Spleen (tissue), 11 donors: ENCODE measurements at regions not wholly inside any gene's neighbourhood (a gene's known extent, or its start where the extent isn't known, plus 50 kb on each side); places are given as distances from the start of the nearest gene placed in this dataset.
"Not testable (repeated sequence)": the region's sequence is repeated elsewhere in the genome, so short reads cannot be mapped to it uniquely, and the experiment has no call there.

Experiments used
- DNase-seq: peaks from one replicate; pipeline ENCODE4 v3.0.0-alpha.2; 2020
- H3K27ac ChIP-seq, 8 donors: fragments of 200-600 bp; sonication (generic) in 7 of 8; 1 replicate in 4 of 8; 2 replicates in 4 of 8; pipeline versions ENCODE4 v1.5.0 to v1.8.0; 2016 to 2021; ENCODE audit warnings: inconsistent platforms in 4 of 8, mild to moderate bottlenecking in 4 of 8, moderate library complexity in 1 of 8
- H3K27me3 ChIP-seq, 7 donors: fragments of 200-600 bp; sonication (generic) in 6 of 7; replicated peaks in 1 of 7; 1 replicate in 4 of 7; 2 replicates in 3 of 7; pipeline versions ENCODE4 v1.5.0 to v1.8.0; 2016 to 2021; ENCODE audit warnings: inconsistent platforms in 3 of 7, mild to moderate bottlenecking in 1 of 7
- H3K36me3 ChIP-seq, 6 donors: fragments of 200-600 bp; sonication (generic) in 5 of 6; 1 replicate in 4 of 6; 2 replicates in 2 of 6; pipeline versions ENCODE4 v1.5.0 to v1.8.0; 2016 to 2021; ENCODE audit warnings: inconsistent platforms in 2 of 6
- H3K4me1 ChIP-seq, 6 donors: fragments of 200-600 bp; sonication (generic) in 5 of 6; 1 replicate in 3 of 6; 2 replicates in 3 of 6; pipeline versions ENCODE4 v1.5.0 to v1.8.0; 2016 to 2021; ENCODE audit warnings: inconsistent platforms in 3 of 6
- H3K4me3 ChIP-seq, 8 donors: fragments of 200-600 bp; sonication (generic) in 7 of 8; 1 replicate in 4 of 8; 2 replicates in 4 of 8; pipeline versions ENCODE4 v1.5.0 to v1.8.0; 2016 to 2021; ENCODE audit warnings: inconsistent platforms in 4 of 8, mild to moderate bottlenecking in 4 of 8, moderate library complexity in 2 of 8
- H3K9me3 ChIP-seq, 8 donors: fragments of 200-600 bp; sonication (generic) in 7 of 8; 1 replicate in 4 of 8; 2 replicates in 4 of 8; pipeline versions ENCODE4 v1.5.0 to v1.8.0; 2016 to 2021; ENCODE audit warnings: inconsistent platforms in 4 of 8
- CTCF ChIP-seq, 11 experiments: fragments of 200-600 bp in 7 of 11; fragments of 450-650 bp in 4 of 11; sonication (generic) in 4 of 11; IDR thresholded peaks in 8 of 11; conservative IDR thresholded peaks in 3 of 11; 1 replicate in 7 of 11; 2 replicates in 4 of 11; pipeline versions ENCODE4 v1.4.0 to v1.8.0; 2016 to 2021; ENCODE audit warnings: antibody characterized with exemption in 11 of 11, inconsistent platforms in 4 of 11, mild to moderate bottlenecking in 1 of 11
- POLR2A ChIP-seq, 3 donors: fragments of 450-650 bp; IDR thresholded peaks; one replicate each; pipeline ENCODE4 v1.5.1; 2017; ENCODE audit warnings: antibody characterized with exemption in 3 of 3, mild to moderate bottlenecking in 1 of 3
- POLR2AphosphoS5 ChIP-seq, 3 donors: sonication (generic); formaldehyde crosslinking; IDR thresholded peaks; one replicate each; pipeline ENCODE4 v1.5.1; 2017; ENCODE audit warnings: antibody characterized with exemption in 3 of 3
- WGBS, 5 donors: extraction: QIAGEN DNeasy Blood & Tissue Kit in 3 of 5; methylation state at CpG; one replicate each; pipeline versions ENCODE4 v1.1.5 to v1.1.7; 2013 to 2018; 5-methylcytosine and 5-hydroxymethylcytosine counted together
- intact Hi-C: fragments of 100-400 bp; cut with DNase I; formaldehyde crosslinking; loops from one replicate; pipeline ENCODE4 v1.15.0; 2023; ENCODE audit warnings: low total_unique reads
- donor health status: healthy with polysubstance abuse.
- donor health status: DM: no; HTN: no; CAD: no; lungs with moderate emphysema.
- donor health status: DM: no; HTN: no; CAD: no.
- donor health status: Bipolar disorder and iron deficiency.
- donor health status: healthy.
- donor health status: DM: no; HTN: no; CAD: no.
- donor health status: DM: yes; HTN: yes; CAD: no.

DNA sequence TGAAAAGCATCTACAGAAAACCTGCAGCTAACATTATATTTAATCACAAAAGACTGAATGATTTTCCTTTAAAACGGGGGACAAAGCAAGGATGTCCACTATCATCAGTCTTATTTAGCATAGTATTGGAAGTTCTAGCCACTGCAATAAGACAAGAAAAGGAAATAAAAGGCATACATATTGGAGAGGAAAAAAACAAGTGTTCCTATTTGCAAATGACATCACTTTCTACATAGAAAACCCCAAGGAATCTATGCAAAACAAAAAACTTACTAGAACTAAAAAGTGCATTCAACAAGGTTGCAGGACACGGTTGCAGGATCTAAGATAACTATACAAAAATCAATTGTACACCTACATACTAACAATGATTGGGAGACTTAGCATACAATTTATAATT is 101.6 kb upstream of the MEF2A start:
- Histone ChIP-seq H3K4me1 (no peaks in the 10 kb centered on the region), H3K4me3 (no peak overlapping the region), H3K9me3 (peaks cover 5 to 47% (median 26%) of the 10 kb centered on the region in 8 donors), H3K27ac (no peak overlapping the region), H3K27me3 (no peaks in the 10 kb centered on the region), H3K36me3 (no peaks in the 10 kb centered on the region)
- DNase-seq, result no peak
- WGBS, 5 donors, result 87 to 96% (median 93%) methylated on average over 2 of the region's 2 CpGs
- TF ChIP-seq CTCF (IDR thresholded peaks at IDR 0.05 in 8 of 11, conservative IDR thresholded peaks at IDR 0.05 in 3 of 11), result no peak
- no peak for TF ChIP-seq POLR2AphosphoS5 (IDR thresholded peaks at IDR 0.05)
- no peak for TF ChIP-seq POLR2A (IDR thresholded peaks at IDR 0.05)
- intact Hi-C loops, result no loop called here

GRCh38 chr15:99466701-99467337 is 99.0 kb upstream of the MEF2A start:
- no peak overlapping the region for H3K4me3 ChIP-seq
- DNase-seq, result no peak
- 79 to 90% (median 89%) methylated on average over 18 of the region's 18 CpGs for WGBS, 5 donors
- no peaks in the 10 kb centered on the region for H3K27me3 ChIP-seq
- H3K9me3 ChIP-seq, result peaks cover 5 to 37% (median 24%) of the 10 kb centered on the region in 8 donors
- H3K36me3 ChIP-seq, result no peaks in the 10 kb centered on the region
- intact Hi-C loops, result no loop called here
- no peak overlapping the region for H3K27ac ChIP-seq
- no peaks in the 10 kb centered on the region for H3K4me1 ChIP-seq
- TF ChIP-seq POLR2A (IDR thresholded peaks at IDR 0.05), result no peak

GRCh38 chr15:99467338-99467720 is 98.5 kb upstream of the MEF2A start:
- no peaks in the 10 kb centered on the region for H3K27me3 ChIP-seq
- peaks cover 0 to 4% (median 0%) of the 10 kb centered on the region in 6 donors for H3K4me1 ChIP-seq
- H3K4me3 ChIP-seq, result no peak overlapping the region
- peaks cover 5 to 32% (median 24%) of the 10 kb centered on the region in 8 donors for H3K9me3 ChIP-seq
- TF ChIP-seq POLR2A (IDR thresholded peaks at IDR 0.05), result no peak
- no peak for TF ChIP-seq CTCF (IDR thresholded peaks at IDR 0.05 in 8 of 11, conservative IDR thresholded peaks at IDR 0.05 in 3 of 11)
- TF ChIP-seq POLR2AphosphoS5 (IDR thresholded peaks at IDR 0.05), result no peak
- intact Hi-C loops, result no loop called here
- no peak overlapping the region for H3K27ac ChIP-seq
- no peak for DNase-seq
- 92 to 97% (median 95%) methylated on average over 14 of the region's 14 CpGs for WGBS, 5 donors
- no peaks in the 10 kb centered on the region for H3K36me3 ChIP-seq

DNA sequence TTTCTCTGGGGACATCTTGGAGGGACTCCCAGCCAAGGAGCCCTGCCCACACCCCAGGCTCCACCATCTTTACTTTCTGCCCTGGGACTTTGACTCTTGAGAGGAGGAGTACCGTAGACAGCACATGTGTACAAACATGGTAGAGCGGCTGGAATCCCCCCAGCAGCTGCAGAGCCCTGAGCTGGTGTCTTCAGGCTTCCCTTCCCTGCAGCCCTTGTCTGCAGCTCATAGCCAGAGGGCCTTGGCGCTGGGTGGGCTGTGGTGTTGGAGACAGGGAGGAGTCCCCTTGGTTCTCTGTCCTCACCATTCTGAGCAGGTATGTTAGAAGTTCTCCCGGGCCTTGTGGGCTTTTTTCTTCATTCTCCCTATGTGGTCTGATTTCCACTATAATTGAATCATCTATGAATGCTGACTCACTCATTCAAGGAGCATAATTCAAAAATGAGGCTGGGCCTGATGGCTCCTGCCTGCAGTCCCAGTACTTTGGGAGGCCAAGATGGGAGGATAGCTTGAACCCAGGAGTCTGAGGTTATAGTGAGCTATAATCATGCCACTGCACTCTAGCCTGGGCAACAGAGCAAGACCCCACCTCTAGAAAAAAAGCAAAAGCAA is 97.8 kb upstream of the MEF2A start:
- Histone ChIP-seq H3K36me3 (no peaks in the 10 kb centered on the region), H3K4me3 (no peak overlapping the region), H3K27ac (no peak overlapping the region), H3K27me3 (no peaks in the 10 kb centered on the region), H3K9me3 (peaks cover 5 to 31% (median 19%) of the 10 kb centered on the region in 8 donors), H3K4me1 (peaks cover 0 to 10% (median 5%) of the 10 kb centered on the region in 6 donors)
- TF ChIP-seq POLR2A (IDR thresholded peaks at IDR 0.05) (no peak), POLR2AphosphoS5 (IDR thresholded peaks at IDR 0.05) (no peak), CTCF (IDR thresholded peaks at IDR 0.05 in 8 of 11, conservative IDR thresholded peaks at IDR 0.05 in 3 of 11) (no peak)
- no peak for DNase-seq
- WGBS, 5 donors, result 70 to 94% (median 73%) methylated on average over 4 of the region's 4 CpGs
- intact Hi-C loops, result no loop called here

GRCh38 chr15:99470204-99470603 is 95.6 kb upstream of the MEF2A start:
- H3K27me3 ChIP-seq, DNase-seq, H3K4me3 ChIP-seq, H3K27ac ChIP-seq, H3K36me3 ChIP-seq, H3K9me3 ChIP-seq, intact Hi-C loops: not testable (repeated sequence)
- peaks cover 17 to 33% (median 26%) of the 10 kb centered on the region in 6 donors for H3K4me1 ChIP-seq
- WGBS, 5 donors, result 70 to 82% (median 74%) methylated on average over 3 of the region's 3 CpGs
